Panc1 (cell line): ENCODE measurements at regions not wholly inside any gene's neighbourhood (a gene's known extent, or its start where the extent isn't known, plus 50 kb on each side); places are given as distances from the start of the nearest gene placed in this dataset.

ENCODE experiments used
- ATAC-seq: fragments of 200-7000 bp; cut with Tn5 transposase; 2 replicates; pipeline ENCODE4 v1.9.1; 2020; ENCODE audit warnings: mild to moderate bottlenecking, moderate library complexity
- BruUV-seq: library from RNA; stranded (reverse); fragments of 400-500 nt; replicated peaks from 2 replicates; lab custom pipeline; 2021; lab: Mats Ljungman, UMichigan
- CTCF ChIA-PET: fragments of 300-600 bp; sonication (Branson Sonifier 250); formaldehyde crosslinking; loops from one replicate; lab custom pipeline; 2022; ENCODE audit warnings: antibody characterized with exemption; lab: Charles Lee
- POLR2A ChIA-PET: fragments of 300-600 bp; sonication (Branson Sonifier 250); formaldehyde crosslinking; loops from one replicate; lab custom pipeline; 2022; ENCODE audit warnings: antibody characterized with exemption; lab: Charles Lee
- DNase-seq: peaks from one replicate; pipeline ENCODE4 v3.0.0-alpha.2; 2010; ENCODE audit warnings: low read depth, low spot score
- H3K27ac ChIP-seq: 2 replicates; pipeline ENCODE4 v1.5.1; 2011; ENCODE audit warnings: mild to moderate bottlenecking, low read length, inconsistent platforms
- H3K27me3 ChIP-seq: fragments of 200-500 bp; sonication (Bioruptor generic); 2 replicates; pipeline ENCODE4 v1.6.0; 2014; ENCODE audit warnings: low read length, inconsistent platforms; ENCODE audit not compliant: control insufficient read depth, insufficient read depth
- H3K36me3 ChIP-seq: fragments of 200-500 bp; sonication (Bioruptor generic); 2 replicates; pipeline ENCODE4 v1.5.1; 2014; ENCODE audit warnings: inconsistent platforms, mild to moderate bottlenecking, low read length, moderate library complexity; ENCODE audit not compliant: control insufficient read depth, insufficient read depth
- H3K4me1 ChIP-seq: 2 replicates; pipeline ENCODE4 v1.5.1; 2011; ENCODE audit warnings: inconsistent platforms, mild to moderate bottlenecking, low read length, moderate library complexity; ENCODE audit not compliant: control insufficient read depth, insufficient read depth
- H3K4me3 ChIP-seq, 2 experiments: 2 replicates each; pipeline ENCODE4 v1.5.1; 2011 to 2012; ENCODE audit warnings: low read depth in 2 of 2, low read length in 2 of 2, mild to moderate bottlenecking in 2 of 2, inconsistent platforms in 1 of 2, moderate library complexity in 1 of 2
- H3K9me3 ChIP-seq: fragments of 200-500 bp; sonication (Bioruptor generic); 2 replicates; pipeline ENCODE4 v1.5.1; 2014; ENCODE audit warnings: low read depth, mild to moderate bottlenecking, inconsistent platforms, low read length, moderate library complexity; ENCODE audit not compliant: control insufficient read depth, insufficient read depth
- POLR2AphosphoS5 ChIP-seq: IDR thresholded peaks from 2 replicates; pipeline ENCODE4 v1.6.1; 2012; ENCODE audit warnings: mild to moderate bottlenecking, low read depth, low read length, moderate library complexity
- REST ChIP-seq, 2 experiments: IDR thresholded peaks; 2 replicates each; pipeline ENCODE4 v1.6.1; 2011 to 2012; ENCODE audit warnings: low read depth in 2 of 2, control low read depth in 1 of 2, low read length in 1 of 2, mild to moderate bottlenecking in 1 of 2, moderate library complexity in 1 of 2; ENCODE audit not compliant: insufficient read depth in 1 of 2
- SIN3A ChIP-seq: IDR thresholded peaks from 2 replicates; pipeline ENCODE4 v1.6.1; 2012; ENCODE audit warnings: low read depth, mild to moderate bottlenecking, low read length, moderate library complexity, borderline replicate concordance; ENCODE audit not compliant: insufficient read depth
- TCF7L2 ChIP-seq: IDR thresholded peaks from 2 replicates; pipeline ENCODE4 v1.6.1; 2011; ENCODE audit warnings: mild to moderate bottlenecking, low read depth, low read length, inconsistent platforms
- in situ Hi-C: cut with HindIII; loops from 2 replicates; pipeline ENCODE4 v1.10.0; 2016; ENCODE audit warnings: low sequenced_read_pairs, low pct_unique_long_range_greater_than_20kb
- intact Hi-C: fragments of 100-400 bp; cut with micrococcal nuclease; formaldehyde crosslinking; loops from one replicate; pipeline ENCODE4 v1.10.0; 2022; ENCODE audit not compliant: unreplicated experiment
- TF ChIP-seq, protein P1 (sequence below): fragments of 450-650 bp; IDR thresholded peaks from 2 replicates; pipeline ENCODE4 v1.5.1; 2017; ENCODE audit warnings: mild to moderate bottlenecking

DNA sequence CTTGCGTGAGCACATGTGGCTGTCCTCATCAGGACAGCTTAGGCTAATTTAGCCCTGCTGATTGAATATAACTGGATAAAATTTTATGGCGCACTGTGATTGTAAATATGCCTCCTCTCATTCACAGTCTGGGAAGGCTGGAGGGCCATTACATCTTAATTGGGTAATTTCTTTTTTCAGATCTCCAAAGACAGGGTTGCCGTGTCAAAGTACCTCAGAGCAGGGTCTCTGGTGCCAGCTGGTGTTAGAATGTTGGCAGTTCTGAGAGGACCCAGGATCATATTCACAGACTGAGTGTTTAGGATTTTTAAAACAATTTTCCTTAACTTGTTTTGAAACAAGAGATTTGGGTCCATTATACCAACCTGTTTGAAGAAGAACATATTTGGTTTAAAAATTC lies 455.7 kb upstream of the TLE4 start:
- Histone ChIP-seq H3K27ac (no peak overlapping the region), H3K4me1 (no peaks in the 10 kb centered on the region), H3K27me3 (no peaks in the 10 kb centered on the region), H3K4me3 (no peak overlapping the region), H3K36me3 (no peaks in the 10 kb centered on the region), H3K9me3 (no peaks in the 10 kb centered on the region)
- POLR2A ChIA-PET, result no interaction called here
- intact Hi-C loops (no loop called here), in situ Hi-C loops (no loop called here)
- no peak for ATAC-seq
- TF ChIP-seq POLR2AphosphoS5 (no peak), REST (IDR thresholded peaks at IDR 0.05; ENCODE audit: insufficient read depth in 1 of 2, low read depth in 2 of 2, low read length in 1 of 2) (no peak), TCF7L2 (no peak), SIN3A (no peak)
- TF ChIP-seq, protein P1, sequence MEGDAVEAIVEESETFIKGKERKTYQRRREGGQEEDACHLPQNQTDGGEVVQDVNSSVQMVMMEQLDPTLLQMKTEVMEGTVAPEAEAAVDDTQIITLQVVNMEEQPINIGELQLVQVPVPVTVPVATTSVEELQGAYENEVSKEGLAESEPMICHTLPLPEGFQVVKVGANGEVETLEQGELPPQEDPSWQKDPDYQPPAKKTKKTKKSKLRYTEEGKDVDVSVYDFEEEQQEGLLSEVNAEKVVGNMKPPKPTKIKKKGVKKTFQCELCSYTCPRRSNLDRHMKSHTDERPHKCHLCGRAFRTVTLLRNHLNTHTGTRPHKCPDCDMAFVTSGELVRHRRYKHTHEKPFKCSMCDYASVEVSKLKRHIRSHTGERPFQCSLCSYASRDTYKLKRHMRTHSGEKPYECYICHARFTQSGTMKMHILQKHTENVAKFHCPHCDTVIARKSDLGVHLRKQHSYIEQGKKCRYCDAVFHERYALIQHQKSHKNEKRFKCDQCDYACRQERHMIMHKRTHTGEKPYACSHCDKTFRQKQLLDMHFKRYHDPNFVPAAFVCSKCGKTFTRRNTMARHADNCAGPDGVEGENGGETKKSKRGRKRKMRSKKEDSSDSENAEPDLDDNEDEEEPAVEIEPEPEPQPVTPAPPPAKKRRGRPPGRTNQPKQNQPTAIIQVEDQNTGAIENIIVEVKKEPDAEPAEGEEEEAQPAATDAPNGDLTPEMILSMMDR, result no peak; the same call in 1 of the 2 replicates
- CTCF ChIA-PET, result no interaction called here
- no TSS peak for BruUV-seq
- DNase-seq, result no peak

DNA sequence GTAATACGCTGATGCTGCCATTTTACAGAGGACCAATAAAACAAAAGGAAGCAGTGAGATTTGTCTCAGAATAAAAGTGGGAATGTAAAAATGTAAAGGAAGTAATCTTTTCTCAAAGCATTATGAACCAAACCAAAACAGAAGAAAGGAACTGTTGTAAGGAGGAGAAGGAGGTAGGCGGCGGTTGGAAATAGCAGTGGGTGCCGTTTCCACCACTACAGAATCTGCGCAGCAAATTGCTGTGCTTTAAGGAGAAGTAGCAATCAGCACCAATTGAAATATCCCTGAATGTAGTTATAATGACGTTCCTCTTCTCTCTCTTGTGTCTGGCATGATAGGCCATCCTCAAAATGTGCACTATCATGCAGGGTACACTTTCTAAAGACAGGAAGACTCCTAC lies 455.1 kb upstream of the TLE4 start:
- in situ Hi-C loops (no loop called here), intact Hi-C loops (no loop called here)
- no TSS peak for BruUV-seq
- ChIA-PET POLR2A (no interaction called here), CTCF (no interaction called here)
- Histone ChIP-seq H3K9me3 (no peaks in the 10 kb centered on the region), H3K4me3 (no peak overlapping the region), H3K27me3 (no peaks in the 10 kb centered on the region), H3K27ac (no peak overlapping the region), H3K4me1 (no peaks in the 10 kb centered on the region), H3K36me3 (no peaks in the 10 kb centered on the region)
- TF ChIP-seq REST (IDR thresholded peaks at IDR 0.05; ENCODE audit: insufficient read depth in 1 of 2, low read depth in 2 of 2, low read length in 1 of 2), result no peak
- no peak for TF ChIP-seq POLR2AphosphoS5
- TF ChIP-seq, protein P1, result no peak
- no peak for TF ChIP-seq TCF7L2
- TF ChIP-seq SIN3A, result no peak
- no peak for DNase-seq
- no peak for ATAC-seq
